GM12873 (cell line): ENCODE measurements at regions not wholly inside any gene's neighbourhood (a gene's known extent, or its start where the extent isn't known, plus 50 kb on each side); places are given as distances from the start of the nearest gene placed in this dataset.

Experiments used
- CTCF ChIP-seq: IDR thresholded peaks from 2 replicates; pipeline ENCODE4 v1.5.1; 2012; ENCODE audit warnings: low read depth, mild to moderate bottlenecking, moderate library complexity, low read length, control low read depth; ENCODE audit not compliant: insufficient read depth; ENCODE audit errors: missing control alignments

GRCh38 chr5:45893309-45893708 is 197.1 kb upstream of the HCN1 start:
- TF ChIP-seq CTCF = no peak

DNA sequence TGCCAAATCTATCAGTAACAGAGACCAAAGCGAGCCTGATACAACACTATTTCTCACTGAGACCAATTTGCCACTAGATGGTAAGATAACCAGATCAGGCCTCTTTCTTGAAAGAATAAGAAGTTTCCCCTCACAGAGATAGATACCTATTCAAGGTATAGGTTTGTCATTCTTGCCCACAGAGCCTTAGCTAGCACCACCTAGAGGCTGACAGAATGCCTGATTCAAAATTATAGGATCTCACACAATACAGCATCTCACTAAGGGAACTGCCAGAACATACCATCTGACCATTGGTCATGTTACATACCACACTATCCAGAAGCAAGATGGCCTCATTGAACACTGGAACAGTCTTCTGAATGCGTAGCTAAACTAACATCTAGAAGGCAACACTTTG is 166.6 kb upstream of the HCN1 start:
- no peak for TF ChIP-seq CTCF

GRCh38 chr5:45847877-45848276 is 151.7 kb upstream of the HCN1 start:
- no peak for TF ChIP-seq CTCF

- TF ChIP-seq CTCF = no peak
Measured at GRCh38 chr5:45826055-45826454, 129.9 kb upstream of the HCN1 start.

DNA sequence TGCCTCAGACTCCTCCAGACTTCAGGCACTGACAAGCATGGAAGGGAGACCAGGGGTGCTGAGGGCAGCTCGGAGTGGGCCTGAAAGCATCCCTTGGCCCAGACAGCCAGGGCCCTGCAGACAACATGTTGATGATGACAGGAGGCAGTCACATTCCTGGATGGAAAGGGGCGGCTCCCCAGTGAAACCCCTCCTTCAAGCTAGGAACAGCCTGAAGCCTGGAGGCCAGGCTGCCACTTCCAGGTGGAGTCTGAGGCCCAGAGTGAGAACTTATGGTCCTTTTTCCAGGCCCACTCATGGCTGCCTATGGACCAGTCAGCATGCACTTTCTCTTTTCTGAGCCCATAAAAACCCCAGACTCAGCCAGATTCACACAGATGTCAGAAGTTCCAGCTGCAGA is 104.2 kb upstream of the HCN1 start:
- no peak for TF ChIP-seq CTCF

- TF ChIP-seq CTCF = no peak
Measured at GRCh38 chr5:45799388-45799787, 103.2 kb upstream of the HCN1 start.

DNA sequence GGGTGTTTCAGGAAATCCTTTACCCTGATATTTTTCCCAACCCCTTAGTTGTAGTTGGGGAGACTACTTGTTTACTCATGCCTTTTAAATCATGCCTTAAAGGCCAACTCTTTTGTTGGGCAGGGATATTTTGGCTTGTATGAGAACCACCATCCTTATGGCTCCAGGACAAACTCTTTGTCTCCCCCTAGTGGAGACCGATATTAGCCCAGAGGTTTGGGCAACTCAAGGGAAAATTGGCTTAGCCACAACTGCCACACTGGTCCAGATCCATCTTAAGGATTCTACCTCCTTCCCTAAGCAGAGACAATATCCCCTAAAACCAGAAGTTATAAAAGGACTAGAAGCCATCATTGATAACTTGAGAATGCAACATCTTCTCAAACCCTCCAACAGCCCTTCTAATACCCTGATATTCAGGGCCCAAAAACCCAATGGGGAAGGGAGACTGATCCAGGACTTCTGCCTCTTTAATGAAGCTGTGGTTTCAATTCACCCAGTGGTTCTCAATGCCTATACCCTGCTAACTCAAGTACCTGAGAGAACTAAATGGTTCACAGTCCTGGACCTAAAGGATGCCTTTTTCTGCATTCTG is 100.9 kb upstream of the HCN1 start:
- TF ChIP-seq CTCF = peak; percentile 70
